BLaER1 (cell line): ENCODE measurements at regions not wholly inside any gene's neighbourhood (a gene's known extent, or its start where the extent isn't known, plus 50 kb on each side); places are given as distances from the start of the nearest gene placed in this dataset.
A peak's percentile ranks its signal among the peaks of the same experiment; 100 is the strongest.
"Not testable (repeated sequence)": the region's sequence is repeated elsewhere in the genome, so short reads cannot be mapped to it uniquely, and the experiment has no call there.

ENCODE experiments used
- H3K27ac ChIP-seq: shearing (Covaris generic); formaldehyde crosslinking; 2 replicates; pipeline ENCODE4 v1.8.1; 2022
- H3K27me3 ChIP-seq: shearing (Covaris generic); formaldehyde crosslinking; 2 replicates; pipeline ENCODE4 v1.8.1; 2022
- H3K36me3 ChIP-seq: shearing (Covaris generic); formaldehyde crosslinking; 2 replicates; pipeline ENCODE4 v1.8.1; 2022
- H3K4me1 ChIP-seq: shearing (Covaris generic); formaldehyde crosslinking; 2 replicates; pipeline ENCODE4 v1.8.1; 2022
- H3K4me2 ChIP-seq: shearing (Covaris generic); formaldehyde crosslinking; 2 replicates; pipeline ENCODE4 v1.8.1; 2022
- H3K4me3 ChIP-seq: shearing (Covaris generic); formaldehyde crosslinking; 2 replicates; pipeline ENCODE4 v1.8.1; 2022
- H3K9ac ChIP-seq: shearing (Covaris generic); formaldehyde crosslinking; 2 replicates; pipeline ENCODE4 v1.8.1; 2022
- H3K9me3 ChIP-seq: shearing (Covaris generic); formaldehyde crosslinking; 2 replicates; pipeline ENCODE4 v1.8.1; 2022
- H4K20me1 ChIP-seq: shearing (Covaris generic); formaldehyde crosslinking; 2 replicates; pipeline ENCODE4 v1.8.1; 2022
- Cebpa-rat ChIP-seq: shearing (Covaris generic); IDR thresholded peaks from 2 replicates; pipeline ENCODE4 v1.8.1; 2022

- Histone ChIP-seq H4K20me1 (no peaks in the 10 kb centered on the region), H3K27me3 (no peaks in the 10 kb centered on the region), H3K4me2 (peak overlapping the region; percentile 64), H3K9ac (no peak overlapping the region), H3K4me3 (no peak overlapping the region), H3K9me3 (no peaks in the 10 kb centered on the region), H3K27ac (peak overlapping the region; percentile 61), H3K36me3 (no peaks in the 10 kb centered on the region), H3K4me1 (peaks cover 68% of the 10 kb centered on the region)
- TF ChIP-seq Cebpa-rat, result no peak
These were observed 128.2 kb downstream of the ZNF280B start for GRCh38 chr22:22380098-22381030.

GRCh38 chr22:22381292-22381691, 127.2 kb downstream of the ZNF280B start:
- H3K4me2 ChIP-seq, result peak overlapping the region; percentile 64
- 0 out of 2 replicates have a peak overlapping the region, but pooled peaks have one; percentile 25 for H3K9ac ChIP-seq
- not testable (repeated sequence) for H3K27me3 ChIP-seq, H4K20me1 ChIP-seq, H3K4me3 ChIP-seq, H3K36me3 ChIP-seq, H3K9me3 ChIP-seq
- peak overlapping the region; percentile 54; the same call in 1 of the 2 replicates for H3K27ac ChIP-seq
- H3K4me1 ChIP-seq, result peaks cover 59% of the 10 kb centered on the region

- no peak overlapping the region for H3K4me3 ChIP-seq
- H3K4me1 ChIP-seq, result peaks cover 29% of the 10 kb centered on the region
- H3K36me3 ChIP-seq, result no peaks in the 10 kb centered on the region
- no peak overlapping the region for H3K9ac ChIP-seq
- H3K4me2 ChIP-seq, result no peak overlapping the region
- H3K27ac ChIP-seq, result no peak overlapping the region
- H4K20me1 ChIP-seq, result no peaks in the 10 kb centered on the region
- H3K9me3 ChIP-seq, result no peaks in the 10 kb centered on the region
- no peak for TF ChIP-seq Cebpa-rat
- H3K27me3 ChIP-seq, result no peaks in the 10 kb centered on the region
These were observed 124.3 kb downstream of the ZNF280B start for GRCh38 chr22:22384267-22384666.

GRCh38 chr22:22384668-22385244, 123.8 kb downstream of the ZNF280B start:
- H3K9ac ChIP-seq, result no peak overlapping the region
- H3K4me3 ChIP-seq, result no peak overlapping the region
- no peaks in the 10 kb centered on the region for H3K27me3 ChIP-seq
- no peak overlapping the region for H3K27ac ChIP-seq
- no peaks in the 10 kb centered on the region for H3K36me3 ChIP-seq
- no peaks in the 10 kb centered on the region for H3K9me3 ChIP-seq
- H4K20me1 ChIP-seq, result no peaks in the 10 kb centered on the region
- TF ChIP-seq Cebpa-rat, result no peak
- peaks cover 24% of the 10 kb centered on the region for H3K4me1 ChIP-seq
- no peak overlapping the region for H3K4me2 ChIP-seq

- Histone ChIP-seq H3K4me2 (no peak overlapping the region), H3K9ac (no peak overlapping the region), H3K36me3 (no peaks in the 10 kb centered on the region), H3K4me1 (peaks cover 4% of the 10 kb centered on the region), H3K27me3 (no peaks in the 10 kb centered on the region), H3K9me3 (no peaks in the 10 kb centered on the region), H3K27ac (no peak overlapping the region), H3K4me3 (no peak overlapping the region), H4K20me1 (no peaks in the 10 kb centered on the region)
- TF ChIP-seq Cebpa-rat, result no peak
These were observed 121.7 kb downstream of the ZNF280B start for GRCh38 chr22:22386602-22387385.

GRCh38 chr22:22387386-22387736, 121.2 kb downstream of the ZNF280B start:
- Histone ChIP-seq H4K20me1 (no peaks in the 10 kb centered on the region), H3K27ac (no peak overlapping the region), H3K9ac (no peak overlapping the region), H3K27me3 (no peaks in the 10 kb centered on the region), H3K4me2 (no peak overlapping the region), H3K4me3 (no peak overlapping the region), H3K9me3 (peaks cover 5% of the 10 kb centered on the region; the same call in 1 of the 2 replicates), H3K4me1 (no peaks in the 10 kb centered on the region), H3K36me3 (no peaks in the 10 kb centered on the region)
- no peak for TF ChIP-seq Cebpa-rat

GRCh38 chr22:22388090-22388489, 120.5 kb downstream of the ZNF280B start:
- TF ChIP-seq Cebpa-rat, result no peak
- no peaks in the 10 kb centered on the region for H3K4me1 ChIP-seq
- no peak overlapping the region for H3K4me2 ChIP-seq
- no peaks in the 10 kb centered on the region for H3K36me3 ChIP-seq
- no peak overlapping the region for H3K9ac ChIP-seq
- H3K27ac ChIP-seq, result no peak overlapping the region
- H3K4me3 ChIP-seq, result no peak overlapping the region
- no peaks in the 10 kb centered on the region for H4K20me1 ChIP-seq
- no peaks in the 10 kb centered on the region for H3K27me3 ChIP-seq
- H3K9me3 ChIP-seq, result peaks cover 7% of the 10 kb centered on the region; the same call in 1 of the 2 replicates

GRCh38 chr22:22388494-22388893, 120.0 kb downstream of the ZNF280B start:
- H3K4me1 ChIP-seq, result no peaks in the 10 kb centered on the region
- no peak overlapping the region for H3K4me2 ChIP-seq
- no peaks in the 10 kb centered on the region for H3K36me3 ChIP-seq
- H3K9me3 ChIP-seq, result peaks cover 10% of the 10 kb centered on the region; the same call in 1 of the 2 replicates
- no peak overlapping the region for H3K27ac ChIP-seq
- no peaks in the 10 kb centered on the region for H3K27me3 ChIP-seq
- H3K9ac ChIP-seq, result no peak overlapping the region
- H3K4me3 ChIP-seq, result no peak overlapping the region
- TF ChIP-seq Cebpa-rat, result no peak
- no peaks in the 10 kb centered on the region for H4K20me1 ChIP-seq

GRCh38 chr22:22389467-22389866, 119.1 kb downstream of the ZNF280B start:
- Histone ChIP-seq H3K27ac (no peak overlapping the region), H3K36me3 (no peaks in the 10 kb centered on the region), H3K27me3 (no peaks in the 10 kb centered on the region), H3K4me2 (no peak overlapping the region), H3K9ac (no peak overlapping the region), H4K20me1 (no peaks in the 10 kb centered on the region), H3K4me3 (no peak overlapping the region), H3K4me1 (peaks cover 5% of the 10 kb centered on the region), H3K9me3 (peaks cover 16% of the 10 kb centered on the region; the same call in 1 of the 2 replicates)
- no peak for TF ChIP-seq Cebpa-rat
